AG09309 (cell line): ENCODE measurements at regions not wholly inside any gene's neighbourhood (a gene's known extent, or its start where the extent isn't known, plus 50 kb on each side); places are given as distances from the start of the nearest gene placed in this dataset.

Experiments
- DNase-seq: peaks from one replicate; pipeline ENCODE4 v3.0.0-alpha.2; 2010; ENCODE audit warnings: low read depth
- H3K4me3 ChIP-seq: 2 replicates; pipeline ENCODE4 v1.5.1; 2011; ENCODE audit warnings: mild to moderate bottlenecking, low read depth, low read length, moderate library complexity; ENCODE audit not compliant: control insufficient read depth
- TF ChIP-seq, protein P1 (sequence below): IDR thresholded peaks from 2 replicates; pipeline ENCODE4 v1.5.1; 2011; ENCODE audit warnings: mild to moderate bottlenecking, low read depth, low read length, inconsistent platforms; ENCODE audit not compliant: insufficient read depth, control insufficient read depth; ENCODE audit errors: missing control alignments

DNA sequence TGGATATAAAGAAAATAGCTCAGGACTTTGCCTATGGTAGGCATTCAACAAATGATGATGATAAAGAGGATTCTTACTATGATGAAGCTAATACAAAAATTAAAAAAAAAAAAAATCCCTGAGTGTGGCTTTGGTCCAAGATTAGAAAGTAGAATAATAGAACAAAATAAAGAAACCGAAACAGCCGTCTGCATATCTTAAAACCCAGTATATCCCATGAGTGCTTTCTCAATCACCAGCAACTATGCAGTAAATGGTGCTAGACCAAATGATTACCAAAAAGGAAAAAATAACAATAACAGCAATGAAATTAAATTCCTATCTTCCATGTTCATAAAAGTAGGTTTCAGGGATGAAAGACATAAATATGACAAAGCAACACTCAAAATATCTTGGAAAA is 59.3 kb upstream of the DCC start:
- TF ChIP-seq, protein P1, sequence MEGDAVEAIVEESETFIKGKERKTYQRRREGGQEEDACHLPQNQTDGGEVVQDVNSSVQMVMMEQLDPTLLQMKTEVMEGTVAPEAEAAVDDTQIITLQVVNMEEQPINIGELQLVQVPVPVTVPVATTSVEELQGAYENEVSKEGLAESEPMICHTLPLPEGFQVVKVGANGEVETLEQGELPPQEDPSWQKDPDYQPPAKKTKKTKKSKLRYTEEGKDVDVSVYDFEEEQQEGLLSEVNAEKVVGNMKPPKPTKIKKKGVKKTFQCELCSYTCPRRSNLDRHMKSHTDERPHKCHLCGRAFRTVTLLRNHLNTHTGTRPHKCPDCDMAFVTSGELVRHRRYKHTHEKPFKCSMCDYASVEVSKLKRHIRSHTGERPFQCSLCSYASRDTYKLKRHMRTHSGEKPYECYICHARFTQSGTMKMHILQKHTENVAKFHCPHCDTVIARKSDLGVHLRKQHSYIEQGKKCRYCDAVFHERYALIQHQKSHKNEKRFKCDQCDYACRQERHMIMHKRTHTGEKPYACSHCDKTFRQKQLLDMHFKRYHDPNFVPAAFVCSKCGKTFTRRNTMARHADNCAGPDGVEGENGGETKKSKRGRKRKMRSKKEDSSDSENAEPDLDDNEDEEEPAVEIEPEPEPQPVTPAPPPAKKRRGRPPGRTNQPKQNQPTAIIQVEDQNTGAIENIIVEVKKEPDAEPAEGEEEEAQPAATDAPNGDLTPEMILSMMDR = no peak
- no peak for DNase-seq
- no peak overlapping the region for H3K4me3 ChIP-seq

DNA sequence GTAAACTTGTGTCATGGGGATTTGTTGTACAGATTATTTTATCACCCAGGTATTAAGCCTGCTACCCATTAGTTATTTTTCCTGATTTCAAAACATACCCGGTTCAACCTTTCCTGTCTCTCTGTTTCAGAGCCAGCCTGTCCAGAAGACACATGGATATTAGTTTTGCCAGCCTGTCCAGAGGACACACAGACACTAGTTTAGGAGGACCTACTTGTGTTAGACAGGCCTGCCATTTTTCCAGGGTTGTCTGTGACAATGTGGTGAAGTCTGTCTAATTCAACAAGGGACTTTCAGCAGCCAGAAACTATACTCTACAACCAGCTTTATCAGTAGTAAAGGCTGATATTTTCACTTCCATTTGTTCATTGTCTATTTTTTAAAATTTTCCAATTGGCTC is 56.1 kb upstream of the DCC start:
- no peak overlapping the region for H3K4me3 ChIP-seq
- DNase-seq = no peak
- TF ChIP-seq, protein P1 = no peak

DNA sequence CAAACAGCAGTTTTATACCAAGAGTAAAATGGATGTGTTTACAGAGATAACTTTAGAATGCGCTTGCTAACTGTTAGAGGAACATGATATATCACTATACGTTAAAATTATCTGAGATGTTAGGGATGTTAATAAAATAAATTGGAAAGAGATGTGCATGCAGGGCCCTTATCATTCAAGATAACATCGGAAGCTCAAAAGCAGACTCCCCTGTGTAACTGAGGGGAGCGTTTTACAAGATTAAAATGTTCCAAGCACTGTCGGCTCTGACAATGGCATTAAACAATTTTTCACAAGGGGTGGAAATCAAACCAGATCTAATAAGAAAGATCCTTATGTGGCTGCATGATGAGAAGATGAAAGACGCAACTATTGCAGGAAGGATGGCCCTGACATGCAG is 53.3 kb upstream of the DCC start:
- no peak overlapping the region for H3K4me3 ChIP-seq
- TF ChIP-seq, protein P1 = no peak
- no peak for DNase-seq

DNA sequence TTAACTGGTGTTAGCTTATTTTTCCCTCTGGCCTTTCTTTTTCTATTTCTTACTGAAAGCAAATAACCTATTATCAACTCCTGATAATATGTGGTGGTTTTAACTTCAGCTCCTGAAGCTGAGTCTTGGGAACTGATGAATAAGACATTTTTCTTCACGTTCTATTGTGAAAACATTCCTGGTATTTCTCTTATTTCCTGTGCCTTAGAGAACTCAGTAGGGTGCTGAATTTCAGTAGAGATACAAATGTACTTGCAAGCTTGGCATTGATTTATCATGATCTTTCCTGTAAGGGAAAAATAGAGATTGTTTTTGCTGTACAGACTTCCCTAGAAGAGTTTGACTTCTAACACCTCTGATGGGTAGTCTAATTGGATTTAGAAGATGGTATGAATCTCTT is 52.8 kb upstream of the DCC start:
- H3K4me3 ChIP-seq = no peak overlapping the region
- TF ChIP-seq, protein P1 = no peak
- no peak for DNase-seq

DNA sequence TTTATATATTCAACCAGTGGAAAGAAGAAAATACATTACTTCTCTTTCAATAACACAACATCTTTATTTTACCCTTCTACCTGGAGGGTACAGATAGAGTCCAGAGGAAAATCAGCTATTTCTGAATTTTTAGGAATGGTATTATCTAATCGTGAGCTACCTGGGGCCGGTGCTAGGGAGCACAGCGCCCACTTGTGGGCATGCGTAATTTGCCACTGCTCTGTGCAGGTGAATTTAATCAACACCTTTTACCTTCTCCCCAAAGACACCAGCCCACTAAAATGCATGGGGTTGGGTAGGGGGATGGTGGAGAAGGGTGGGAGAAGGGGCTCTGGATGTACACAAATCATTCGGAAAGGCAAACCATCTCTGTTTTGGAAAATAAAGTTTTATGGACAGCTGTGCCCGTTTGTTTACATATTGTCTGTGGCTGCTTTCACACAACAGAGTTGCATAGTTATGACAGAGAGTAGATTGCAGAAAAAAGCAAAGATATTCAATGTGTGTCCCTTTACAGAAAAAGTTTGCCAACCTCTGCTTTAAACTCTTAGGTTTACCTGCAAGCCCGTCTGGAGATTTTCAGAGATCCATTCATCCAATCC is 51.5 kb upstream of the DCC start:
- H3K4me3 ChIP-seq = no peak overlapping the region
- TF ChIP-seq, protein P1 = no peak
- no peak for DNase-seq

DNA sequence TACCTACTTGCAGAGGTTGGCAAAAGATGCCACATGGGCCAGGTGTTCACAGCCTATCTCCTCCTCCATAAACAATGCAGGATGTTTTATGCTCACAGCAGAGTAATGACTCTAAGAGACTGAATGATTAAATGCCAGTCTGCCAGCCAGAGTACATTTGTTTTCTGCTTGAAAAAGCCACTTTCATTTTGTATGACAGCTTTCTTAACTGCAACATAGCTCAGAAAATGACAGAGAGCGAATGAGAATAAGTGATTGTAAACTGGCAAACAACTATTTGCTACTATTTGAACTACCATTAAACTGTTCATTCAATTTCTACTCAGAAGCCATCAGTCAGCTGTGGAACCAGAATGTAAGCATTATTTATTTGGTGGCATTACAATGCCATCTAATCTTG is 50.6 kb upstream of the DCC start:
- DNase-seq = no peak
- TF ChIP-seq, protein P1 = no peak

More for the DNA sequence above, 50.6 kb upstream of the DCC start:
- no peak overlapping the region for H3K4me3 ChIP-seq
